ENCODE measurements at regions not wholly inside any gene's neighbourhood (a gene's known extent, or its start where the extent isn't known, plus 50 kb on each side); places are given as distances from the start of the nearest gene placed in this dataset.
A peak's percentile ranks its signal among the peaks of the same experiment; 100 is the strongest.

GRCh38 chr2:75922191-75922590 is 211.5 kb upstream of the GCFC2 start:
- no peaks in the 10 kb centered on the region for H3K4me1 ChIP-seq
- H3K9me3 ChIP-seq: no peaks in the 10 kb centered on the region
- H3K36me3 ChIP-seq: no peaks in the 10 kb centered on the region
- no peak overlapping the region for H3K27ac ChIP-seq
- no peak for TF ChIP-seq CTCF (IDR thresholded peaks at IDR 0.05)
- no peak for TF ChIP-seq POLR2A (IDR thresholded peaks at IDR 0.05)
- intact Hi-C loops (cut with DNase I): no loop called here
- no peak overlapping the region for H3K4me3 ChIP-seq (replicated peaks in 1 of 3)
- 93 to 95% methylated on average over 2 of the region's 2 CpGs for WGBS, 2 donors
- DNase-seq: no peak
- H3K27me3 ChIP-seq: no peaks in the 10 kb centered on the region

GRCh38 chr2:75920859-75921551 is 210.3 kb upstream of the GCFC2 start:
- no peaks in the 10 kb centered on the region for H3K36me3 ChIP-seq
- no peaks in the 10 kb centered on the region for H3K27me3 ChIP-seq
- H3K4me1 ChIP-seq: no peaks in the 10 kb centered on the region
- peak in 1 of 2 donors; percentile 3 for DNase-seq
- H3K9me3 ChIP-seq: no peaks in the 10 kb centered on the region
- no peak overlapping the region for H3K27ac ChIP-seq
- H3K4me3 ChIP-seq (replicated peaks in 1 of 3): no peak overlapping the region
- 25 to 28% methylated on average over 8 of the region's 8 CpGs for WGBS, 2 donors
- intact Hi-C loops (cut with DNase I): no loop called here
- TF ChIP-seq POLR2A (IDR thresholded peaks at IDR 0.05): no peak
- no peak for TF ChIP-seq CTCF (IDR thresholded peaks at IDR 0.05)

GRCh38 chr2:75915851-75916634 is 205.3 kb upstream of the GCFC2 start:
- Histone ChIP-seq H3K27me3 (no peaks in the 10 kb centered on the region), H3K4me3 (replicated peaks in 1 of 3) (no peak overlapping the region), H3K9me3 (no peaks in the 10 kb centered on the region), H3K36me3 (no peaks in the 10 kb centered on the region), H3K4me1 (no peaks in the 10 kb centered on the region), H3K27ac (no peak overlapping the region)
- TF ChIP-seq CTCF (IDR thresholded peaks at IDR 0.05) (no peak), POLR2A (IDR thresholded peaks at IDR 0.05) (no peak)
- intact Hi-C loops (cut with DNase I): no loop called here
- no peak for DNase-seq
- WGBS, 2 donors: 61 to 82% methylated on average over 5 of the region's 5 CpGs

- intact Hi-C loops (cut with DNase I): no loop called here
- peak in 1 of 2 donors; percentile 33 for DNase-seq
- Histone ChIP-seq H3K4me1 (no peaks in the 10 kb centered on the region), H3K36me3 (no peaks in the 10 kb centered on the region), H3K4me3 (replicated peaks in 1 of 3) (no peak overlapping the region), H3K27ac (no peak overlapping the region), H3K27me3 (no peaks in the 10 kb centered on the region), H3K9me3 (no peaks in the 10 kb centered on the region)
- TF ChIP-seq POLR2A (IDR thresholded peaks at IDR 0.05) (no peak), CTCF (IDR thresholded peaks at IDR 0.05) (peak in 3 of 6 experiments; percentile 18 to 46 (median 44))
- whole genome bisulfite sequencing, 2 donors: 35 to 45% methylated on average over 5 of the region's 5 CpGs
Measured at GRCh38 chr2:75896779-75897366, 186.2 kb upstream of the GCFC2 start.

- 85 to 90% methylated on average over 1 of the region's 1 CpG for WGBS, 2 donors
- DNase-seq: no peak
- intact Hi-C loops (cut with DNase I): no loop called here
- Histone ChIP-seq H3K4me3 (replicated peaks in 1 of 3) (no peak overlapping the region), H3K9me3 (no peaks in the 10 kb centered on the region), H3K4me1 (no peaks in the 10 kb centered on the region), H3K27ac (no peak overlapping the region), H3K27me3 (no peaks in the 10 kb centered on the region), H3K36me3 (no peaks in the 10 kb centered on the region)
- no peak for TF ChIP-seq POLR2A (IDR thresholded peaks at IDR 0.05)
- no peak for TF ChIP-seq CTCF (IDR thresholded peaks at IDR 0.05)
Measured at GRCh38 chr2:75894170-75894569, 183.5 kb upstream of the GCFC2 start.
